SHP77 treated with DMSO at 0.1 percent for 48 hours (cell line): ENCODE measurements at regions not wholly inside any gene's neighbourhood (a gene's known extent, or its start where the extent isn't known, plus 50 kb on each side); places are given as distances from the start of the nearest gene placed in this dataset.

Experiments used
- DNase-seq: peaks from one replicate; lab custom pipeline; 2025; lab: John Stamatoyannopoulos, UW

DNA sequence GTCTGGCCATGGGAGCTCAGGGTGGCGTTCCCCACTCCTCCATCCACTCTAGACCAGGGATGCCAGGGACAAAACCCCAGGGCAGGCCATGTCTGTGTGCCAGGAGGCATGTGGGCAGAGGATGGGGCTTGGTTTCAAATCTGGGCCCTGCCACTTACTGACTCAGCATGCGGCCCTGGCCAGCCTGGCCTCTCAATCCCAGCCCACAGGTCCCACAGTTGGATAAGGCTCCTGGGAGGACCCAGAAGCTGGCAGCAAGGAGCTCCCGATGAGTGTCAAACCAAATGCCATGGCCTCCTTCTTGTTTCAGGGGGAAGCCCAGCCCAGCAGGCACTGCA is 1290.4 kb downstream of the BRD1 start:
- DNase-seq, result no peak

DNA sequence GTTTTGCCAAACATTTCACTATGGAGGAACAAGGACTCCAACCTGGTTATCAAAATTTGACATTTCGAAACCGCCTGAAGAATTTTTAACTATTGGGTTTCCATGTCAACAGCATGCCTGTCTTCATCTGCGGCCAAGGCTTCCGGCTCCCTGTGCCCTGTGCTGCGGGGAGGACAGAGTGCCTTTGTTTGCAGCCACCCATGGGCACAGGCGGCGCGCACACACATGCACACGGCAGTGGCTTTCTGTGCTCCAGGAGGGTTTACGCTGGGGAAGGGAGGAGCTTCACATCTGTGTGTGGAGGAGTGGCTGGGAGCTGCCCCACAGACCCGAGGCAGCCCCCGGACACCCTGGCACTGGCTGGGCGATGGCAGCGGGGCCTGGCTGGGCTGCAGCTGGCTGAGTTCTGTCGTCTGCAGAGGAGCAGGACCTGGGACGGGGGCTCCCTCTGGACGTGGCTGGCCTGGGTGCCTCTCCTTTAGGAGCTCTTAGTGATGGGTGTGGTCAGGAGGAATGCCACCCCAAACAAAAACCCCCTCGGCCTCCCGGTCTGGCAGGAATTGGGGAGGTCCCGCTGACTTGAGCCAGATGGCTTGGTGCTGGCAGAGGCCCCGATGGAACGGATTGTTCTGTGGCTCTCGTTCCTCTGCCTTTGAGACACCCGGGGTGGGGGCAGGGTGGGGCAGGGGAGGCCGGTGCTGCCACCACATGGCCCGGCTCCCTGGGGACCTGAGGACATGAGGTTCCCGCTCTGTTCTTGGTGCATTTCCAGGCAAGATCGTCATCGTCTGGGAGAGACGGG is 1290.9 kb downstream of the BRD1 start:
- no peak for DNase-seq

DNA sequence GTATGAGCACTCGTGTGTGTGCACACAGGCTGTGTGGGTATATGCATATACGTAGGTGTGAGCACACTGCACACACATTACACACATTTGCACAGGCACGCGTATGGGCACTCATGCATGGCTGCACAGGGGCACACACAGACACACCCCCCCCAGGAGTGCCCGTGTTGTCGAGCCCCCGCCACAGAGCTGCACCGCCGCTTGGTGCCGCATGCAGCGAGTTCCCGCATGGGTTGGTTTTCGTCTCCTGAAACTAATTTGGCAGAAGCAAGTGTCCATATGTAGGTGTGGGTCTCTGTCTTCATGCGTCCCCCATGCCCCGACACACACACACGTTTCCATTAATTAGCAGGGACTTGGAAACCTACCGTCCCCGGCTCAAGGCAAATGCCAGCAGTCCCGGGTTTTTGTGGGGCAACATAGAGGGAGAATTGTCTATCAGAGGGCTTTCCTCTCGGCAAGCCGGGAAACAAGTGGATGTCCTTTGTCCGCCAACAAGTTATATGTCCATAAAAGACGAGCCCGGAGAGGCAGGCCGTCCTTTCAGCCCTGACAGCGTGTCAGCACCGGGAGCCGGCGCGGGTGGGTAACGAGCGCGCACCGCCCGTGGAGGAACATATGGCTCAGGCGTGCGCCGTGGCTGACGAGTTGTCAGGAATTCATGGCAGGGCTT is 1291.7 kb downstream of the BRD1 start:
- DNase-seq, result no peak

DNA sequence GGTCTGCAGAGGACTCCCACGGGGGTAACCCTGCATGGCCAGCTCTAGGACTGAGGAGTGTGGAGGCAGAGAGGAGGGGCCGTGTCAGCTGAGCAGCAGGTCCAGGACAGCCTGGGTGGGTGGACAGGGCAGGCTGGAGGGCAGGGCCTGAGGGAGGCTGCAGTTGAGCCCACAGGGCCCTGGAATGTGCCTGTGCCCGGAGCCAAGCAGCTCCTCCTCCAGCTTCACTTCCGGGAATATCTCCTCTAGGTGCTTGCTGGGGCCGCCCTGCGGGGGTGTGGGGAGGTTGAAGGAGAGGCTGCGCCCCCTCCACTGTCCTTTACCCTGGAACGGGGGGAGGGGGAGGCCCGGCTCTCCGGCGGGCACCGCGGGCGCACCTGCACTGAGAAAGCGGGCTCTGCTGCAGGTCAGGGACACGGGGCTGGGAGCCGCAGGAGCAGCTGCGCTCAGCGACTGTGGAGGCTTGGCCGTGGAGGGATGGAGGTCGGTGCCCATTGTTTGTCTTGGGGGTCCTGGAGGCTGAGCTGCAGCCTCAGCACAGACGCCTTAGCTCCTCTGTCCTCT is 1293.2 kb downstream of the BRD1 start:
- no peak for DNase-seq

DNA sequence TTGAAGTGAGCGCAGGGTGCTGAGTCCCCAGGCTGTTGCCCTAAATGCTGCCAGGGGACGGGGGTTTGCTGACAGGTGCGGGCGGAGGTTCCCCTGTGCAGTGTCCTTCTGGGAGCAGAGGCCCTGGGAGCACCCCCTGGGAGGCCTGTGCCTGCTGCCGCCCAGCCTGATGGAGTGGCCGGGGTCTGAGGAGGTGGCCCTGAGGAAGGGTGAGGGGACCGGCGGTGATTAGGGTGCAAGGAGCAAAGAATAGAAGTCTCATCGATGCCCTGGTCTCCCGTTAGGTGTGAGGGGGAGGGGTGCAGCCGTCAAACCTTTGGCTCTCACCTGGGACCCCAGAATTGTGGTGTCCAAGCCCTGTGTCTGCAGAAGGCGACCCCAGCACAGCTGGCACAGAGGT is 1294.7 kb downstream of the BRD1 start:
- no peak for DNase-seq

DNA sequence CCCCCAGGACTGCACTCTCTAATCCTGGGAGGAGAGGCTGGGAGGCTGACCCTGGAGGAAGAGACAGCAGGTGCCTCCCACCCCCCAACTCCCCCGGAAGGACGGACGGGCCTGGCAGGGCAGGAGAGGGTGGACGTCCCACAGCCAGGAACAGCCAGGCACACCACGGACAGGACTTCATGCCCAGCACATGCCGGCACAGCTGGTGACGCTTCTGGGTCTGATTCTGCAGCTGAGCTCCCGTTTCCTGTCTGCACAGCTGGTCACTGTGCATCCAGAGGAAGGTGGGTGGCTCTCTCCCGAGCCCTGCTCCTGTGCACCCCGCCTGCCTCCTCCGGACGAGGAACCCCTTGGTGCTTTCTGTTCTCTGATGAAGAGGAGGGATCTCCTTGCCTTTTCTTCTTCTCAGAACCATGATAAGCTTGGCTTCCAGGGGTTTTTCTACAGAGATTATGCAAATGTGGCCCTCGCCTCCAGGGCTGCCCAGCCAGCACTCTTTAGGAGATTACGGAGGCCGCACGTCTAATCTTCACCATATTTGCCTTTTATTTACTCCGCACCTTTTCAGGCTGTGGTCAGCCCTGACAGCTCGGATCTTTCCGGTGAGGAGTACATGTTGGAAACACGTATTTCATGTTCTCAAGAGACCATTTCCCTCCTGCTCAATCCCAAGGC is 1295.8 kb downstream of the BRD1 start:
- DNase-seq, result no peak

DNA sequence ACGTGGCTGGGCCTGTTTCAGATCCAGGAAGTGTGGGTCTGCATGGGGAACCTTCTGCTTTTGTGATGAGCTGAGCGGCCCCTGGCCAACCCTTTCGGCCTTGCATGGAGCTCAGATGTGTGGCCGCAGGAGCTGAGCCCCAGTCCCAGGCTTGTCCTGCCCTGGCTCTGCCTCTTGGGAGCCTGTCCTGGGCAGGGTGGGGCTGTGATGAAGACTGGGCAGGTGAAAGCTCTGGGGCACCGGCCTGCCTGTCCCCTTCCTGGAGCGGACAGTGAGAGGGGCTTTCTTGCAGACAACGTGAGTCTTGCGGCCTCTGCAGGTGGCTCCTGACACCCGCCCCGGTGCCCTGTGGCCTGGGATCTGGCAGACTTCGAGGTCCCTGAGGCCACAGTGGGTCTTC is 1296.6 kb downstream of the BRD1 start:
- no peak for DNase-seq

DNA sequence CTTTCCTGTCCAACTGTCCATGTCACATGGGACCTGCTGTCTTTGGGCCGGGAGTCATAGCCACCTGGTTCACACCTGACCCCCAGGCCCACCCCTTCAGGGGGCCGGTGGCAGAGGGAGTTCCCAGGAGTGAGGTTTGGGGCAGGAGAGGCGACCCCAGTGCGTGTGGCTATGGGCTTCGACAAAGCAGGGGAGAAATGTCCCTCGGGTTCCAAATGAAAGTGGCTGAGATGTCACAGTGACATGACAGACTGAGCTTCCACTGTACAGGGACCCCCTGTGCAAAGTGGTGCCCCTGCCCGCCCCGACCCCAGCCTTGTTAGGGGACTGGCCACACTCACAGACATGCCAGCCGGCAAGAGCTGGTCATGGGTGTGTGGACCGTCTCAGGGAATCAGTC is 1297.0 kb downstream of the BRD1 start:
- no peak for DNase-seq

DNA sequence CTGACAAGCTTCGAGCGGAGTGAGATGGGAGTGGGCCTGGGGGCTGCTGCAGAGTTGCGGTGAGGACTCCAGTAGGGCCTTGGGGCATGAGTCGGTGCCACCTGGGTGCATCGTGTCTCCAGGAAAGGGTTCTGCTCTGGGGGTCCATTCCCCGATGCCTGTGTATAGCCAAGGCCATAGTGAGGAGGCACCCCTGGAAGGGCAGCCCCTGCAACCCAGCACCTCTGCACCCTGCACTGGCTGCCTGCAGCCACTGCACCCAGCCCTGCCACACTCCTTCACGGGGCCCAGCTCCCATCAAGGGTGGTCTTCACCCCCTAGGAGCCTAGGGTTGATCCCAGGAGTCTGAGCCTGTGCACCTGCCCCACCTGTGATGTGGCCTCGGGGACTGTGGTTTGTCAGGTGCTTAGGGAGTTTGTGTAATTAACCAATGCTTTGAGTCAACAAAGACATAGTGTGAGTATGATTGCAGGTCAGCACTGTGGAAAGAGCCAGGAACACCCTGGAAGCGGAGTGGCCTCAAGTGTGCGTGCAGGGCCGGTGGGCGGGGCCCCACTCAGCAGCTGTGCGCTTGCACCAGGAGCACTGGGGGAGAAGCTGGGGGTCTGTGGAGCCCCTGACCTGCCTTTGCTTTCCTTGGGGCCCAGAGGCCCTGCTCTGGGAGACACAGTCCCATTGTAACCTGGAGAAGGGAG is 1299.3 kb downstream of the BRD1 start:
- DNase-seq, result no peak

DNA sequence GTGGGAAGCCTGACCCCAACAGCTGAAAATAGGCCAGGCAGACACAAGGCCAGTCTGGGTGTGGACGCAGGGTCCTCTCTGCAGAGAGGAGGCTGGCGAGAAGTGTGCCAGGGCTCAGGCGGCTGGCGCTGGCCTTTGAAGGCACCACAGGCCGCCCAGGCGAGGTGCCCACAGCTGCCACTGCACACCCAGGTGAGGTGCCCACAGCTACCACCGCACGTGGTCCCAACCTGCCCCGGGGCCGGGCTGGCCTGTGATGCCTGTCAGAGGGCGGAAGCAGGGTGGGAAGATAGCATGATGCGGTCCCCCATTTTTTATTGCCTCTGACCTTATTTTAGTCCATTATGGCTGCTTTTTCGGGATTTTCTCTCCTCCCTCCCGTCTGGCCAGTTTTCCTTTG is 1303.9 kb downstream of the BRD1 start:
- DNase-seq, result no peak

DNA sequence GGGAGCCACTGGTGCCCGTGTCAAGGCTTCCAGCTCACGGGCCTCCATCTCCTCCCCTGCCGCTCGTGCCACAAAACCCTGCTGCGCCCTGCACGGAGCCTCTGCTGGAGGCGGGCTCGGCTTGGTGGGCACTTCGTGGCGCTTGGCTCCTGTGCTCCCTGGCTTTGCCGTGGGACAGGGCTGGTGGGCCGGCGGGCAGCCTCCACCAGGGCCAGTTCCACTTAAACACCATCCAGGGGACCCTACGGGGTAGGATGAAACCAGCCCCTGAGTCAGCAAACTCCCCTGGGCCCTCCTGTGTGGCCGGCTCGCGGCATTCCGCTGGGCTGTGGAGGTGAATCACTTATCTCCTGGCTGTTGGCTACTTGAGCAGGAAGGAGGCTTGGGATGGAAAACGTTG is 1304.6 kb downstream of the BRD1 start:
- no peak for DNase-seq

DNA sequence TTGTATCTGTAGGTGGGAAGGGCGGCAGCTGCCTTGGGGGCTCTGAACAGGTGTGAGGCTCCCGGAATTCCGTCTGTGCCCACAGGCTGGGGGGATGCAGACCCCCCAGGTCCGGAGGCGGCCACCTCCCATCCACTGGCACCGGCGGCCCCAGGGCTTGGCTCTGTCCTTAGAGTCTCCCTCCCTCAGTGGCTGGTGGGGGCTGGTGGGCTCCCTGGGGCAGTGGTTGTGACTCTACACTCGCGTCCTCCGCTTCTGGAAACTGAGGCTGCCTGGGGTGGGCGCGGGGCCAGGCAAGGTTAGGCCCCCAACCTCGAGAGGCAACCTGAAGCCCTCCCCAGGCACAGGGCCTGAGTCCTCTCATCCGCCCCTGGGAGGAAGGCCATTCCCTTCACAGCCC is 1305.4 kb downstream of the BRD1 start:
- DNase-seq, result no peak

DNA sequence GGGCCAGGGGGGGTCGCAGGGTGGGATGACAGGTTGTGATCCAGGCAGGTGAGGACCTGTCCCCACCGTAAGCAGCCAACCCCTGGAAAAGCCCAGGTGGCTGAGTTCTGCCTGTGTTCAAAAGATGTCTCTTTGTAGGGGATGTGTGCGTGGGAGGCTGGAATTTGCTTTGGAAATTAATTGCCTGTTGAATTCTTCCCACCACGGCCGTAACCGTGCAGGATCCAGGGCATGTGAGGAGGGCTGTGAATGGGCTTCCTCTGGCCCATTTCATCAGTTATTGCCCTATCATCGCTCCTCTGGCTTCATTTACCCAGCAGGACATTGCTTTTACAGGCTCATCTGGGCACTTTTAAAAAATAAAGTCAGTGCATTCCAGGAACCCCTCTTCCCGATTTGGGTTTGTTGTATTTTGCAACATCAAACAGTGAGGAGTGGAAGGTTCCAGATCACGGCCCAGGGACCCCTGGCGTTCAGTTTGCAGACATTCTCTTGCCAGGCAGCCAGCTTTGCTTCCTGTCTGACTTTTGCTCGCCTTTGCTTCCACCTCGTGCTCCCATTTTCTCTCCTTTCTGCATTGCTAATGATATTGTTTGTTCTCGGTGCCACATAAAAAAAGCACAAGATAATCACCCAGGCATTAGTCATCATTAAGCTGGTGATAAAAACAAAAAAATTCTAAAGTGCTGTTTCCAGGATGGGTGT is 1306.6 kb downstream of the BRD1 start:
- DNase-seq, result no peak

DNA sequence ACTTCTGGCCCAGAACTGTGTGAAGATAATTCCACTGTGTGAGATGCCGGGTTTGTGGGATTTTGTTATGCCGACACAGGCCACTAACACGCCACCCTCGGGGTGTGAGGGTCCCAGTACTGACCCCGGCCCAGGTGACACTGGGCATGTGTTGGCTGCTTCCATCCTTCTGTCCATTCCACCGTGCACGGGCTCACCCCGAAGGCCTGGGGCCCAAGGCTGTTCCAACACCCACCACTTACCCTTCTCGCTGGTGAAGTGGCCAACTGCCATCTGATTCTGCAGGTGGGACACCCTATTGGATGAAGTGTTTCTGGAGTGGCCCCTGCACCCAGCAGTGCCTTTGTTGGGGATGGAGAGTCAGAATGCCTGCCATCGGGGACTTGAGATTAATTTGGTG is 1307.5 kb downstream of the BRD1 start:
- DNase-seq, result no peak

DNA sequence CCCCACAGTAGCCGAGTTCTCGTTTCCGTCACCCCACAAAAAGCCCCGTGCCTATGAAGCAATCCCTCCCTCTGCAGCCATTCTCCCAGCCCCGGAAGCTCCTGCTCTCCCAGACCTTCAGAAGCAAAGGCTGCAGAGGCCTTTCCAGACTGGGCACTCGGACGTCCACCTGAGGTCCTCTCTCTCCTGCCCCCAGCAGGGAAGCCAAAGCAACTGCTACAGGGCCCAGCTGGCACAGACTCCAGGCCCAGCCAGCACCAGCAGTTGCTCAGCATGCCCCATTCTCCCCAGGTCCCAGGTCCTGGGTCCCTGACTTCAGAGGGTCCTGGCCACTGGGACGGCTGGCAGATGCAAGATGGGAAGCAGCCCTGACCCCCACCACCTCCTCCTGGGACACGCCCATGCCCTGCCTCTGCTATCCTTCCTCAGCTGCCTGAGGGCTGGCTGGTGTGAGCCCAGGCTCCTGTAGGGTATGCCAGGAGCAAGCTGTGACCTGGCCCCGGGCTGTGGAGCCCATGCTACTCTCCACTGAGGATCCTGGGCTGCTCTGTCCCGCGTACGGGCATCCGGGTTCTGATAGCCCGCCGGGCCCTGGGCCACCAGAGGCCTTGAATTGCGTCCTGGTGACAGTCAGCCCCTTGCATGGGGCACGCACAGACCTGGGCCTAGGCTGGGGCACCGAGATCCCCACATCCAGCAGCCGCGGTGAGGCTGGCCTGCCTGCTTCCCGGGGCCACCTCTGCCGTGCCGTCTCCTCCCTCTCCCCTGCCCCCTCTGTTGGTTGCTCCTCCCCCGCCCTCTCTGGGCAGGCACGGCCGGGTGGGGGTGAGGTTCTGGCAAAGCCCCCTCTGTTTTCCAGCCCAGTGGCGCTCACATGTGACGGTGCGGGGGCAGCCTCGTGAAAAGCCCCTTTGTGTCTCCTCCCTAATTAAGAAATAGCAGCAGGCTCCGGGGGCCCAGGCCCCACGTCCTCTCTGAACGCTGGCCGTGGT is 1310.3 kb downstream of the BRD1 start:
- DNase-seq, result no peak

DNA sequence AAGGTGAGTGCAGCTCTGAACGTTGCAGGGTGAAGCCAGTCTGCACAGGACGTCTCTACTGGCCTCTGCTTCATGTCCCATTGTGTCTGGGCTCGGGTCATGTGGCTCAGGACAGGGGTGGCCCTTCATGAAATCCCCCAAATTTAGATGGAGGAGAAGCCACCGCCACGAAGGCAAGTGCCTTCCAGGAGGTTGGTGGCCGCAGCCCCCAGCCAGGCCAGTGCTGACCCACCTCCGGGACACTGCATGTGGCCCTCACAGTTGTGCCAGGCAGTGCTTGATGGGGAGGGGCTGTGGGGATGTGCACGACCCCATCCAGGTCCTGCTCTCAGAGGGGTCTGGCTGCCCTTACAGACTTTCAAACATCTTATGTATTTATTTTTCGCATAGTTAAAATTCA is 1311.1 kb downstream of the BRD1 start:
- no peak for DNase-seq

DNA sequence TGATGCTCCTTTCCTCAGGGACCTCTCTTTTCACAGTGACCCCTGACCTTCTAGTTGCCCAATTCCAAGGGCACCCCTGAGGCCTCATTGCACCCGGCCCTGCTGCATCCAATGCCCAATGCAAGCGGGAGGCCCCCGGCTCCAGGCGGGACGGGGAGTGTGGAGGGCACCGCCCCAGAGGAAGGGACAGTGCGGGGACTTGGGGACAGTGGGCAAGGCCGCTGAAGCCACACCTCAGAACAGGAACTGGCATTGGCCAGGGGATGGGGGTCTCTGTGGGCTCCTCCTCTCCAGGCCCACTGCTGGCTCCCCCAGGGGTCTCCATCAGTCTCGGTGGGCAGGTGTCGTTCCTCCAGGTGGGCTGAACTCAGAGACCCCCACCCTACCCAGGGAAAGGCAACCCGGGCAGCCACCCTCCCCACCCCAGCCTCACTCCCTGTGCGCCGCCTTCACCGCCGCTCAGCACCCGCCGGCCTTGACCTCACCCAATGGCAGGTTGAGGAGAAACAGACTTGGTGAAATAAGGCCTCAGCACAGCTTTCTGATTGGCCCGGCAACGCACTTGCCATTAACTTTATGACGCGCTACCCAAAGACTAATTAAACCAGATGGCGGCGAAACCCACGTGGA is 1312.0 kb downstream of the BRD1 start:
- DNase-seq, result no peak

DNA sequence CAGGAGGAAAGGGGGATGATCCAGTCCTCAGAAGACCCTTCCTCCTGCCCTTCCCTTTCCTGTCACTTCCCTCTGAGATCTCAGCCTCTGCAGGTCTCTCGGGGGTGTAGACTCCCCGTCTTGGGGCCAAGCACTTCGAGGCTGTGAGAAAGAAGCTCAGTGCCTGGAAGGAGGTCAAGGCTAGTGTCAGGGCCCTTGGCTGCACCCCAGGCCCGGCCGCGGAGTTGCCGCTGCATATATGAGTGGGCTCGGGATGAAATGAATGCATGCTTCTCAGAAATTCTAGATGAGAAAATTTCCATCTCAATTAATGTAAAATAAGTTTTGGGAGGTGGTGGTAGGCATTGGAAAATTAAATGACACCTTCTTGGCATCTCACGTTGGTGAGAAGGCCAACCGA is 1313.7 kb downstream of the BRD1 start:
- no peak for DNase-seq

DNA sequence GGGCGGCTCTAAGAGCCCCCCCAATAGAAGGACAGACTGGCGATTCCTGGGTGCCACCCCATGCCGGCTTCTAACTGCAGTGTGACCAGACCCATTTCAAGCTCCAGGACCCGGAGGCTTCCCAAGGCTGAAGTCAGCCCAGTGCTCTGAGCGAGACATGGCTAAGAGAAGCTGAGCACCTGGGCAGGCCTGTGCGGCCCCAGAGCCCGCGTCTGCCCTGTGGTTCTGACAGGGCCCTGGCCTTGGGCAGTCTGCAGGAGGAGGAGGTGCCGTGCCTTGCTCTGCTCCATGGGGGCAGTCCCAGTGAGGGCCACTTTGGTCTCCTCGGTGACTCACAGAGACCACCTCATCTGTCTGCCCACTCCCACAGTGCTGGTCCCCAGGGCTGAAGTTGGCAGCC is 1314.2 kb downstream of the BRD1 start:
- no peak for DNase-seq

DNA sequence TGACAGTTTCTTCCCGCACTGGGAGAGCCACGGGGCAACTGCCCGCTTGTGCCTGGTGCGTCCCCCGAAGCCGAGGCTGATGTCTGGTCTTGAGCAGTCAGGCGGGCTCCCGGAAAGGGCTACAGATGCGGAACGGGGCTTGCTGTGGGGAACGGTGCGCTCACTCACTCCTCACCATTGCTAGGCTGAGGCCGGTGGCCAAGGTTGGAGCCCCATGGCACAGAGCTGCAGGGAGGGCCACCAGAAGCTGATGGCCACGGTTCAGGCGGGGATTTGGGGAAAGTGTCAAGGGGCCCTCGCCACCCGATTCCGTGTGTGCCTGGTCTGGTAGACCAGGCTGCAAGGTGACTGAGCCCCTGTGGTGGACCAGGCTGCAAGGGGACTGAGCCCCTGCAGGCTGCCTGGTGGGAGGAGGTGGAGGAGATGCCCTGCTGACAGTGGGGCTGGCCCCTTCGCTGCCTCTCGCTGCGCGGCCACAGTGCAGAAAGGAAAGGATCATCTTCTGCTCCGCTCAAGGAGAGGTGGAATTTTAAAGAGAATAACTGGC is 1315.8 kb downstream of the BRD1 start:
- no peak for DNase-seq
